ENCODE measurements at regions not wholly inside any gene's neighbourhood (a gene's known extent, or its start where the extent isn't known, plus 50 kb on each side); places are given as distances from the start of the nearest gene placed in this dataset.

DNA sequence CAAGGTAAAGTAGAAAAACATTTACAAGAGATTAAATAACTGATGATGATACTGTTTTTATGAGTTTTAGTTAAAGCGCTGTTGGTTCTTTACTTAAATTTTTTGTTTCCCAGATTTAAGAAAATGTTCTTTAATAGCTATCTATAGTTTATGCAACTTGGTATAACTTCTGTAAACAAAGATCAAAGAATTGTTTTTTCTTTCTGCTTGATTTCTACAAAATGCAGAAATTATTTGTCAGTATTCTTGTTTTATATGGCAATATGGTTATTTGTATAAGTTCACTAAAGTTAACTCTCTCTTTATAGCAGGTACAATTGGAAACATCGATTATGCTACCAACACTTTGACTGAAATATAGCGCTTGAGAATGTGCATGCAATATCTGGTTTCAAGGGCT, 2465.1 kb upstream of the PCDH20 start:
- H3K79me1 ChIP-seq (ENCODE audit: insufficient read depth, low read depth, low read length, poor library complexity, severe bottlenecking): no peaks in the 10 kb centered on the region
- Mint-ChIP-seq H3K27me3 (ENCODE audit: low read depth) (no peaks in the 10 kb centered on the region), H3K27ac (no peak overlapping the region), H3K9me3 (peaks cover 0 to 4% of the 10 kb centered on the region in 2 experiments; a peak in 2 of 5 replicates), H3K4me1 (no peaks in the 10 kb centered on the region), H3K36me3 (ENCODE audit: insufficient read depth in 1 of 3, low read depth in 3 of 3) (0 out of 7 replicates have a peak, but pooled peaks cover 0 to 1% (median 0%) of the 10 kb centered on the region in 3 experiments), H3K4me3 (no peak overlapping the region)
- H3K14ac ChIP-seq (ENCODE audit: insufficient read depth, low read length): no peak overlapping the region
- no peak overlapping the region for H2AFZ ChIP-seq (ENCODE audit: low read length)
- no peak overlapping the region for H2AK5ac ChIP-seq (ENCODE audit: insufficient read length, low read length)
- H3K9ac ChIP-seq (ENCODE audit: extremely low read depth, insufficient read length, low read length): no peak overlapping the region
- H3K4me2 ChIP-seq (ENCODE audit: insufficient read depth, insufficient read length, low read length): no peak overlapping the region
- H3K27ac ChIP-seq (ENCODE audit: insufficient read length, low read depth, low read length): no peak overlapping the region
- WGBS (ENCODE audit: extremely low coverage, insufficient read length, low lambda C conversion rate): no CpG with 5 or more reads among the region's 3 CpGs
- TF ChIP-seq, protein P1, sequence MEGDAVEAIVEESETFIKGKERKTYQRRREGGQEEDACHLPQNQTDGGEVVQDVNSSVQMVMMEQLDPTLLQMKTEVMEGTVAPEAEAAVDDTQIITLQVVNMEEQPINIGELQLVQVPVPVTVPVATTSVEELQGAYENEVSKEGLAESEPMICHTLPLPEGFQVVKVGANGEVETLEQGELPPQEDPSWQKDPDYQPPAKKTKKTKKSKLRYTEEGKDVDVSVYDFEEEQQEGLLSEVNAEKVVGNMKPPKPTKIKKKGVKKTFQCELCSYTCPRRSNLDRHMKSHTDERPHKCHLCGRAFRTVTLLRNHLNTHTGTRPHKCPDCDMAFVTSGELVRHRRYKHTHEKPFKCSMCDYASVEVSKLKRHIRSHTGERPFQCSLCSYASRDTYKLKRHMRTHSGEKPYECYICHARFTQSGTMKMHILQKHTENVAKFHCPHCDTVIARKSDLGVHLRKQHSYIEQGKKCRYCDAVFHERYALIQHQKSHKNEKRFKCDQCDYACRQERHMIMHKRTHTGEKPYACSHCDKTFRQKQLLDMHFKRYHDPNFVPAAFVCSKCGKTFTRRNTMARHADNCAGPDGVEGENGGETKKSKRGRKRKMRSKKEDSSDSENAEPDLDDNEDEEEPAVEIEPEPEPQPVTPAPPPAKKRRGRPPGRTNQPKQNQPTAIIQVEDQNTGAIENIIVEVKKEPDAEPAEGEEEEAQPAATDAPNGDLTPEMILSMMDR (conservative IDR thresholded peaks at IDR 0.05): no peak
- H3K4me1 ChIP-seq (ENCODE audit: insufficient read depth, low read length): no peaks in the 10 kb centered on the region
- no peak overlapping the region for H4K8ac ChIP-seq (replicated peaks; ENCODE audit: insufficient read length, low read depth, low read length)
- H2BK20ac ChIP-seq (ENCODE audit: low read depth, low read length, poor library complexity, severe bottlenecking): no peak overlapping the region
- H4K20me1 ChIP-seq (ENCODE audit: control insufficient read depth, insufficient read depth, insufficient read length): no peaks in the 10 kb centered on the region
- H2BK120ac ChIP-seq (ENCODE audit: low read depth, low read length, poor library complexity, severe bottlenecking): no peak overlapping the region
- DNase-seq: no peak
- H3K4ac ChIP-seq (ENCODE audit: low read depth, low read length): no peak overlapping the region
- no peaks in the 10 kb centered on the region for H3K9me3 ChIP-seq (ENCODE audit: control insufficient read depth, low read depth, low read length)
- no peak overlapping the region for H2BK15ac ChIP-seq (ENCODE audit: low read depth, low read length)
- no peak overlapping the region for H3K18ac ChIP-seq (ENCODE audit: insufficient read length, low read depth, low read length)
- no peak overlapping the region for H3K23ac ChIP-seq (ENCODE audit: insufficient read length, low read depth, low read length)
- H2BK12ac ChIP-seq (ENCODE audit: insufficient read length, low read depth, low read length): no peak overlapping the region
- no peaks in the 10 kb centered on the region for H3K79me2 ChIP-seq (ENCODE audit: insufficient read depth, low read length)
- no peaks in the 10 kb centered on the region for H3K27me3 ChIP-seq (ENCODE audit: insufficient read depth, low read length)
- no peak overlapping the region for H2BK5ac ChIP-seq (ENCODE audit: insufficient read length, low read length)
- H3K23me2 ChIP-seq (ENCODE audit: insufficient read length, low read depth, low read length, poor library complexity, severe bottlenecking): no peaks in the 10 kb centered on the region
- no peak overlapping the region for H4K91ac ChIP-seq (ENCODE audit: insufficient read length, low read depth, low read length)
- H4K5ac ChIP-seq (ENCODE audit: insufficient read length, low read depth, low read length): no peak overlapping the region
- H3T11ph ChIP-seq (ENCODE audit: low read length): no peak overlapping the region
- no peak overlapping the region for H3K56ac ChIP-seq (ENCODE audit: insufficient read length, low read depth, low read length)
